ENCODE measurements at regions not wholly inside any gene's neighbourhood (a gene's known extent, or its start where the extent isn't known, plus 50 kb on each side); places are given as distances from the start of the nearest gene placed in this dataset.

GRCh38 chr2:120560330-120560729 is 175.3 kb upstream of the GLI2 start:
- TF ChIP-seq CTCF (IDR thresholded peaks at IDR 0.05; ENCODE audit: insufficient read depth, low read depth, low read length) (no peak), EZH2 (IDR thresholded peaks at IDR 0.05; ENCODE audit: insufficient read depth, low read length) (no peak)

Measured in astrocyte (in vitro differentiated cells and primary cell).